ENCODE measurements at regions not wholly inside any gene's neighbourhood (a gene's known extent, or its start where the extent isn't known, plus 50 kb on each side); places are given as distances from the start of the nearest gene placed in this dataset.

GRCh38 chr20:4542270-4542669, 144.0 kb upstream of the PRNP start:
- TF ChIP-seq CTCF (IDR thresholded peaks at IDR 0.05) (no peak), POLR2A (IDR thresholded peaks at IDR 0.05) (no peak)

Data from right lobe of liver (tissue), 4 donors.